ENCODE measurements at regions not wholly inside any gene's neighbourhood (a gene's known extent, or its start where the extent isn't known, plus 50 kb on each side); places are given as distances from the start of the nearest gene placed in this dataset.

- TF ChIP-seq CTCF (conservative IDR thresholded peaks at IDR 0.05; ENCODE audit: low read length) = no peak
- no peak for TF ChIP-seq EZH2phosphoT487 (IDR thresholded peaks at IDR 0.05; ENCODE audit: borderline replicate concordance, low read depth, low read length)
Observed at GRCh38 chr1:234909307-234909810, 219.3 kb downstream of the TOMM20 start.

Measured in OCI-LY7 (cell line).